ENCODE measurements at regions not wholly inside any gene's neighbourhood (a gene's known extent, or its start where the extent isn't known, plus 50 kb on each side); places are given as distances from the start of the nearest gene placed in this dataset.

DNA sequence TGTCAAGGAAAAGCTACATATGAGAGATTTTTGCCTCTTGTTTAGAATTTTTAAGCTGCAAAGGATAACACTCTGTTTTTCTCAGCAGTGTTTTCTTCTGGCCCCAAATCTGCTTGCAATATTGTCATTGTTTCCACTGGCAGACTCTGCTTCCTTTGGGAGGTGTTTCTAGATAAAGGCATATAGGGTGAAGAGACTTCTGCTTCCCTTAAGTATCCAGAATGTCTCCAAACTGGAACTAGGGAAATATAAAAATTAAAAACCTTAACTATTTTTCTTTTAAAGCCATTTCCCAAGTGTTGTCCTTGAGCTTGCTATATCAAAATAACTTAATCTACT lies 225.8 kb downstream of the CGGBP1 start:
- no peaks in the 10 kb centered on the region for H3K9me3 Mint-ChIP-seq
- H3K9ac ChIP-seq (ENCODE audit: extremely low read depth, insufficient read length, low read length): no peak overlapping the region

More for the DNA sequence above, 225.8 kb downstream of the CGGBP1 start:
- Histone ChIP-seq H3K27me3 (ENCODE audit: insufficient read depth, low read length) (no peaks in the 10 kb centered on the region), H4K20me1 (ENCODE audit: control insufficient read depth, insufficient read depth, insufficient read length) (no peaks in the 10 kb centered on the region), H3K4ac (ENCODE audit: low read depth, low read length) (no peak overlapping the region), H2BK20ac (ENCODE audit: low read depth, low read length, poor library complexity, severe bottlenecking) (no peak overlapping the region), H2BK120ac (ENCODE audit: low read depth, low read length, poor library complexity, severe bottlenecking) (no peak overlapping the region), H4K5ac (ENCODE audit: insufficient read length, low read depth, low read length) (no peak overlapping the region), H4K8ac (replicated peaks; ENCODE audit: insufficient read length, low read depth, low read length) (no peak overlapping the region), H3K18ac (ENCODE audit: insufficient read length, low read depth, low read length) (no peak overlapping the region), H3K4me1 (ENCODE audit: insufficient read depth, low read length) (no peaks in the 10 kb centered on the region), H3K79me2 (ENCODE audit: insufficient read depth, low read length) (no peaks in the 10 kb centered on the region), H3K23me2 (ENCODE audit: insufficient read length, low read depth, low read length, poor library complexity, severe bottlenecking) (no peaks in the 10 kb centered on the region), H3K9me3 (ENCODE audit: control insufficient read depth, low read depth, low read length) (no peaks in the 10 kb centered on the region), H2BK12ac (ENCODE audit: insufficient read length, low read depth, low read length) (no peak overlapping the region), H3K23ac (ENCODE audit: insufficient read length, low read depth, low read length) (no peak overlapping the region), H2BK15ac (ENCODE audit: low read depth, low read length) (no peak overlapping the region), H3K14ac (ENCODE audit: insufficient read depth, low read length) (no peak overlapping the region), H2AFZ (ENCODE audit: low read length) (no peak overlapping the region), H2BK5ac (ENCODE audit: insufficient read length, low read length) (no peak overlapping the region), H3T11ph (ENCODE audit: low read length) (no peak overlapping the region), H2AK5ac (ENCODE audit: insufficient read length, low read length) (no peak overlapping the region), H3K79me1 (ENCODE audit: insufficient read depth, low read depth, low read length, poor library complexity, severe bottlenecking) (no peaks in the 10 kb centered on the region), H3K4me2 (ENCODE audit: insufficient read depth, insufficient read length, low read length) (no peak overlapping the region), H3K56ac (ENCODE audit: insufficient read length, low read depth, low read length) (no peak overlapping the region), H3K27ac (ENCODE audit: insufficient read length, low read depth, low read length) (no peak overlapping the region), H4K91ac (ENCODE audit: insufficient read length, low read depth, low read length) (no peak overlapping the region)
- TF ChIP-seq, protein P1, sequence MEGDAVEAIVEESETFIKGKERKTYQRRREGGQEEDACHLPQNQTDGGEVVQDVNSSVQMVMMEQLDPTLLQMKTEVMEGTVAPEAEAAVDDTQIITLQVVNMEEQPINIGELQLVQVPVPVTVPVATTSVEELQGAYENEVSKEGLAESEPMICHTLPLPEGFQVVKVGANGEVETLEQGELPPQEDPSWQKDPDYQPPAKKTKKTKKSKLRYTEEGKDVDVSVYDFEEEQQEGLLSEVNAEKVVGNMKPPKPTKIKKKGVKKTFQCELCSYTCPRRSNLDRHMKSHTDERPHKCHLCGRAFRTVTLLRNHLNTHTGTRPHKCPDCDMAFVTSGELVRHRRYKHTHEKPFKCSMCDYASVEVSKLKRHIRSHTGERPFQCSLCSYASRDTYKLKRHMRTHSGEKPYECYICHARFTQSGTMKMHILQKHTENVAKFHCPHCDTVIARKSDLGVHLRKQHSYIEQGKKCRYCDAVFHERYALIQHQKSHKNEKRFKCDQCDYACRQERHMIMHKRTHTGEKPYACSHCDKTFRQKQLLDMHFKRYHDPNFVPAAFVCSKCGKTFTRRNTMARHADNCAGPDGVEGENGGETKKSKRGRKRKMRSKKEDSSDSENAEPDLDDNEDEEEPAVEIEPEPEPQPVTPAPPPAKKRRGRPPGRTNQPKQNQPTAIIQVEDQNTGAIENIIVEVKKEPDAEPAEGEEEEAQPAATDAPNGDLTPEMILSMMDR (conservative IDR thresholded peaks at IDR 0.05): no peak
- no peaks in the 10 kb centered on the region for H3K27me3 Mint-ChIP-seq (ENCODE audit: low read depth)
- no peak overlapping the region for H3K4me3 Mint-ChIP-seq
- H3K27ac Mint-ChIP-seq: no peak overlapping the region
- H3K36me3 Mint-ChIP-seq (ENCODE audit: insufficient read depth in 1 of 3, low read depth in 3 of 3): no peaks in the 10 kb centered on the region
- no peaks in the 10 kb centered on the region for H3K4me1 Mint-ChIP-seq
- no peak for DNase-seq

Data from H9 (cell line).